Cerebellar nuclear complex (tissue), 1 donor: ENCODE measurements at regions not wholly inside any gene's neighbourhood (a gene's known extent, or its start where the extent isn't known, plus 50 kb on each side); places are given as distances from the start of the nearest gene placed in this dataset.
"Not testable (repeated sequence)": the region's sequence is repeated elsewhere in the genome, so short reads cannot be mapped to it uniquely, and the experiment has no call there.

Source experiments
- DNase-seq, 2 experiments: peaks; one replicate each; lab custom pipeline; 2025; lab: John Stamatoyannopoulos, UW

GRCh38 chr5:167049043-167049663 lies 1242.3 kb upstream of the WWC1 start:
- no peak for DNase-seq

- DNase-seq = no peak
These were observed 1241.5 kb upstream of the WWC1 start for GRCh38 chr5:167049771-167050567.

- no peak for DNase-seq
These were observed 1240.7 kb upstream of the WWC1 start for GRCh38 chr5:167050568-167051401.

GRCh38 chr5:167051402-167051768 lies 1240.1 kb upstream of the WWC1 start:
- DNase-seq = no peak

- no peak for DNase-seq
These were observed 1238.7 kb upstream of the WWC1 start for GRCh38 chr5:167052791-167053190.

GRCh38 chr5:167057665-167058064 lies 1233.8 kb upstream of the WWC1 start:
- DNase-seq = no peak

GRCh38 chr5:167061695-167062094 lies 1229.8 kb upstream of the WWC1 start:
- no peak for DNase-seq

- no peak for DNase-seq
These were observed 1228.3 kb upstream of the WWC1 start for GRCh38 chr5:167063116-167063515.

- DNase-seq = no peak
These were observed 1227.7 kb upstream of the WWC1 start for GRCh38 chr5:167063788-167064187.

GRCh38 chr5:167064198-167064776 lies 1227.2 kb upstream of the WWC1 start:
- no peak for DNase-seq

GRCh38 chr5:167065794-167066193 lies 1225.7 kb upstream of the WWC1 start:
- DNase-seq = no peak

GRCh38 chr5:167071981-167072610 lies 1219.3 kb upstream of the WWC1 start:
- DNase-seq = no peak

- no peak for DNase-seq
These were observed 1209.9 kb upstream of the WWC1 start for GRCh38 chr5:167081561-167081960.

- no peak for DNase-seq
These were observed 1194.6 kb upstream of the WWC1 start for GRCh38 chr5:167096816-167097215.

- DNase-seq = no peak
These were observed 1187.1 kb upstream of the WWC1 start for GRCh38 chr5:167104351-167104750.

GRCh38 chr5:167105941-167106340 lies 1185.5 kb upstream of the WWC1 start:
- no peak for DNase-seq

- DNase-seq = no peak
These were observed 1183.8 kb upstream of the WWC1 start for GRCh38 chr5:167107684-167108083.

GRCh38 chr5:167108266-167108665 lies 1183.2 kb upstream of the WWC1 start:
- DNase-seq = not testable (repeated sequence)

- no peak for DNase-seq
These were observed 1178.9 kb upstream of the WWC1 start for GRCh38 chr5:167112556-167112955.

- no peak for DNase-seq
These were observed 1169.2 kb upstream of the WWC1 start for GRCh38 chr5:167122267-167122666.

GRCh38 chr5:167123126-167123525 lies 1168.3 kb upstream of the WWC1 start:
- DNase-seq = no peak

GRCh38 chr5:167128581-167128980 lies 1162.9 kb upstream of the WWC1 start:
- DNase-seq = no peak
